Esophagus muscularis mucosa (tissue), 4 donors: ENCODE measurements at regions not wholly inside any gene's neighbourhood (a gene's known extent, or its start where the extent isn't known, plus 50 kb on each side); places are given as distances from the start of the nearest gene placed in this dataset.
"Not testable (repeated sequence)": the region's sequence is repeated elsewhere in the genome, so short reads cannot be mapped to it uniquely, and the experiment has no call there.

Source experiments
- DNase-seq: peaks from one replicate; pipeline ENCODE4 v3.0.0-alpha.2; 2017; ENCODE audit errors: extremely low spot score
- H3K27ac ChIP-seq, 4 donors: fragments of 200-600 bp; sonication (generic); replicated peaks in 1 of 4; 1 replicate in 3 of 4; 2 replicates in 1 of 4; pipeline ENCODE4 v1.5.1; 2016 to 2019; ENCODE audit warnings: mild to moderate bottlenecking in 1 of 4
- H3K27me3 ChIP-seq, 4 donors: fragments of 200-600 bp; sonication (generic); one replicate each; pipeline versions ENCODE4 v1.5.1 to v1.6.0; 2016 to 2019
- H3K36me3 ChIP-seq, 4 donors: fragments of 200-600 bp; sonication (generic); one replicate each; pipeline ENCODE4 v1.5.1; 2016 to 2019
- H3K4me1 ChIP-seq, 4 donors: fragments of 200-600 bp; sonication (generic); one replicate each; pipeline ENCODE4 v1.5.1; 2016 to 2019
- H3K4me3 ChIP-seq, 4 donors: fragments of 200-600 bp; sonication (generic); 1 replicate in 2 of 4; 2 replicates in 2 of 4; pipeline ENCODE4 v1.5.1; 2016 to 2019; ENCODE audit warnings: mild to moderate bottlenecking in 4 of 4, moderate library complexity in 1 of 4
- H3K9me3 ChIP-seq, 4 donors: fragments of 200-600 bp; sonication (generic); 1 replicate in 3 of 4; 2 replicates in 1 of 4; pipeline ENCODE4 v1.5.1; 2016 to 2019
- EP300 ChIP-seq: sonication (generic); formaldehyde crosslinking; IDR thresholded peaks from one replicate; pipeline ENCODE4 v1.6.1; 2017; ENCODE audit warnings: antibody characterized with exemption
- POLR2A ChIP-seq: fragments of 450-650 bp; IDR thresholded peaks from one replicate; pipeline ENCODE4 v1.6.1; 2017; ENCODE audit warnings: antibody characterized with exemption, moderate library complexity, mild to moderate bottlenecking, low read depth
- POLR2AphosphoS5 ChIP-seq, 2 donors: sonication (generic); formaldehyde crosslinking; IDR thresholded peaks; one replicate each; pipeline ENCODE4 v1.6.1; 2017; ENCODE audit warnings: antibody characterized with exemption in 2 of 2
- WGBS: methylation state at CpG from one replicate; pipeline ENCODE4 v1.1.5; 2018; 5-methylcytosine and 5-hydroxymethylcytosine counted together
- intact Hi-C: fragments of 100-400 bp; cut with DNase I; formaldehyde crosslinking; loops from one replicate; pipeline ENCODE4 v1.15.1; 2023
- TF ChIP-seq, protein P1 (sequence below), 3 experiments: fragments of 200-600 bp in 2 of 3; fragments of 450-650 bp in 1 of 3; sonication (generic) in 2 of 3; IDR thresholded peaks; one replicate each; pipeline ENCODE4 v1.5.1; 2017 to 2019; ENCODE audit warnings: antibody characterized with exemption in 3 of 3, mild to moderate bottlenecking in 2 of 3, moderate library complexity in 1 of 3

DNA sequence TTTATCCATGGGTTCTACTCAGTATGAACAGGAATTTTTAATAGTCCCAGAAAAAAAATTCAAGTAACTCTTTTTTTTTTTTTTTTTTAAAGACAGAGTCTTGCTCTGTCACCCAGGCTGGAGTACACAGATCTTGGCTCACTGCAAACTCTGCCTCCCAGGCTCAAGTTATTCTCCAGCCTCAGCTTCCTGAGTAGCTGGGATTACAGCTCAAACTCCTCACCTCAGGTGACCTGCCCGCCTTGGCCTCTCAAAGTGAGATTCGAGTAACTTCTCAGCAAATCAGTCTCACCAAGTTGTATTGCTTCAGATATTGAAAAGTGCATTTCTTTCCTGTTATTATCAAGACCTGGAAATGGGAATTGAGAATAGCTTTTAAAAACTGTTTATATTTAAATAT is 281.2 kb upstream of the MINDY3 start:
- intact Hi-C loops = no loop called here
- WGBS = 71% methylated on average over 2 of the region's 2 CpGs
- no peak for DNase-seq
- peaks cover 0 to 5% (median 0%) of the 10 kb centered on the region in 4 donors for H3K9me3 ChIP-seq
- H3K27me3 ChIP-seq = no peaks in the 10 kb centered on the region
- no peak overlapping the region for H3K4me3 ChIP-seq
- TF ChIP-seq POLR2A (no peak), POLR2AphosphoS5 (IDR thresholded peaks at IDR 0.05) (no peak), EP300 (no peak)
- TF ChIP-seq, protein P1, sequence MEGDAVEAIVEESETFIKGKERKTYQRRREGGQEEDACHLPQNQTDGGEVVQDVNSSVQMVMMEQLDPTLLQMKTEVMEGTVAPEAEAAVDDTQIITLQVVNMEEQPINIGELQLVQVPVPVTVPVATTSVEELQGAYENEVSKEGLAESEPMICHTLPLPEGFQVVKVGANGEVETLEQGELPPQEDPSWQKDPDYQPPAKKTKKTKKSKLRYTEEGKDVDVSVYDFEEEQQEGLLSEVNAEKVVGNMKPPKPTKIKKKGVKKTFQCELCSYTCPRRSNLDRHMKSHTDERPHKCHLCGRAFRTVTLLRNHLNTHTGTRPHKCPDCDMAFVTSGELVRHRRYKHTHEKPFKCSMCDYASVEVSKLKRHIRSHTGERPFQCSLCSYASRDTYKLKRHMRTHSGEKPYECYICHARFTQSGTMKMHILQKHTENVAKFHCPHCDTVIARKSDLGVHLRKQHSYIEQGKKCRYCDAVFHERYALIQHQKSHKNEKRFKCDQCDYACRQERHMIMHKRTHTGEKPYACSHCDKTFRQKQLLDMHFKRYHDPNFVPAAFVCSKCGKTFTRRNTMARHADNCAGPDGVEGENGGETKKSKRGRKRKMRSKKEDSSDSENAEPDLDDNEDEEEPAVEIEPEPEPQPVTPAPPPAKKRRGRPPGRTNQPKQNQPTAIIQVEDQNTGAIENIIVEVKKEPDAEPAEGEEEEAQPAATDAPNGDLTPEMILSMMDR (IDR thresholded peaks at IDR 0.05) = no peak
- H3K27ac ChIP-seq = no peak overlapping the region
- H3K36me3 ChIP-seq = no peaks in the 10 kb centered on the region
- H3K4me1 ChIP-seq = no peaks in the 10 kb centered on the region

DNA sequence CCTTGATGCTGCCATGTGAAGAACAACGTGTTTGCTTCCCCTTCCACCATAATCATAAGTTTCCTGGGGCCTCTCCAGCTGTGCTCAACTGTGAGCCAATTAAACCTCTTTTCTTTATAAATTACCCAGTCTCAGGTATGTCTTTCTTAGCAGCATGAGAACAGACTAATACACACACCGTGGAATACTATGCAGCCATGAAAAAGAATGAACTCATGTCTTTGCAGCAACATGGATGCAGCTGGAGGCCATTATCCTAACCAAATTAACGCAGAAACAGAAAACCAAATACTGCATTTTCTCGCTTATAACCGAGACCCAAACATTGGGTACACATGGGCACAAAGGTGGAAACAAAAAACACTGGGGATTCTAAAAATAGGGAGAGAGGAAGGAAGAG is 286.7 kb upstream of the MINDY3 start:
- peaks cover 0 to 12% (median 0%) of the 10 kb centered on the region in 4 donors for H3K9me3 ChIP-seq
- H3K27ac ChIP-seq = no peak overlapping the region
- DNase-seq = no peak
- H3K27me3 ChIP-seq = no peaks in the 10 kb centered on the region
- intact Hi-C loops = no loop called here
- WGBS = 86% methylated on average over 5 of the region's 5 CpGs
- no peaks in the 10 kb centered on the region for H3K36me3 ChIP-seq
- H3K4me1 ChIP-seq = no peaks in the 10 kb centered on the region
- H3K4me3 ChIP-seq = no peak overlapping the region
- TF ChIP-seq EP300 (no peak), POLR2A (no peak), POLR2AphosphoS5 (IDR thresholded peaks at IDR 0.05) (no peak)
- TF ChIP-seq, protein P1 (IDR thresholded peaks at IDR 0.05) = no peak

- Histone ChIP-seq H3K9me3 (no peaks in the 10 kb centered on the region), H3K36me3 (no peaks in the 10 kb centered on the region), H3K4me1 (no peaks in the 10 kb centered on the region), H3K27me3 (no peaks in the 10 kb centered on the region), H3K27ac (no peak overlapping the region), H3K4me3 (no peak overlapping the region)
- intact Hi-C loops = no loop called here
- TF ChIP-seq EP300 = no peak
- no peak for TF ChIP-seq POLR2AphosphoS5 (IDR thresholded peaks at IDR 0.05)
- DNase-seq = no peak
- 0% methylated on average over 1 of the region's 1 CpG for WGBS
Measured at GRCh38 chr10:16155834-16156233, 281.0 kb upstream of the PTER start.

DNA sequence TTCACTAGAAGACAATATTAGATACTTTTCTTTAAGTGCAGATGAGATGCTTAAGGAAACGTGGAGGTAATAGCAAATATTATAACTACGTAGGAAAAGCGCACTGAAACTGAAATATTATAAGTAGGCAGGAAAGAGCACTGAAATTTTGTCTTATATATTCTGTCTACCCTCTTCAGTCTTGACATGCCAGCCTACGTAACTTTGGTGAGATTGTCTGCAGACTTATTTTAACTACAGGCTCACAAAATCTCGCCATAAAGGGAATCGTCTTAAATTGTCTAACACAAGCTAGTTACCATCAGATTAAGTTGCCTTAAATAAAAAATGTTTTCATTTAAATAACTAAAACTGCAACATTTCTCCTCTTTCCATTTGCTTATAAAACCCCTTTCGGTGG is 280.1 kb upstream of the PTER start:
- DNase-seq = no peak
- Histone ChIP-seq H3K4me1 (no peaks in the 10 kb centered on the region), H3K9me3 (no peaks in the 10 kb centered on the region), H3K4me3 (no peak overlapping the region), H3K27me3 (no peaks in the 10 kb centered on the region), H3K36me3 (no peaks in the 10 kb centered on the region), H3K27ac (no peak overlapping the region)
- 83% methylated on average over 7 of the region's 7 CpGs for WGBS
- intact Hi-C loops = no loop called here
- TF ChIP-seq POLR2AphosphoS5 (IDR thresholded peaks at IDR 0.05) = no peak
- no peak for TF ChIP-seq EP300

- H3K27ac ChIP-seq, H3K4me1 ChIP-seq, H3K27me3 ChIP-seq, H3K4me3 ChIP-seq, intact Hi-C loops, H3K36me3 ChIP-seq, DNase-seq: not testable (repeated sequence)
- WGBS = 83% methylated on average over 3 of the region's 3 CpGs
- H3K9me3 ChIP-seq = peaks cover 0 to 32% (median 6%) of the 10 kb centered on the region in 4 donors
Measured at GRCh38 chr10:16165067-16165466, 271.7 kb upstream of the PTER start.

GRCh38 chr10:16182144-16182543 is 254.7 kb upstream of the PTER start:
- H3K4me1 ChIP-seq = no peaks in the 10 kb centered on the region
- no peaks in the 10 kb centered on the region for H3K9me3 ChIP-seq
- no peaks in the 10 kb centered on the region for H3K36me3 ChIP-seq
- WGBS = 71% methylated on average over 6 of the region's 6 CpGs
- intact Hi-C loops = no loop called here
- no peak for DNase-seq
- no peak overlapping the region for H3K27ac ChIP-seq
- no peaks in the 10 kb centered on the region for H3K27me3 ChIP-seq
- TF ChIP-seq POLR2AphosphoS5 (IDR thresholded peaks at IDR 0.05) = no peak
- no peak for TF ChIP-seq EP300
- TF ChIP-seq POLR2A = no peak
- no peak overlapping the region for H3K4me3 ChIP-seq

DNA sequence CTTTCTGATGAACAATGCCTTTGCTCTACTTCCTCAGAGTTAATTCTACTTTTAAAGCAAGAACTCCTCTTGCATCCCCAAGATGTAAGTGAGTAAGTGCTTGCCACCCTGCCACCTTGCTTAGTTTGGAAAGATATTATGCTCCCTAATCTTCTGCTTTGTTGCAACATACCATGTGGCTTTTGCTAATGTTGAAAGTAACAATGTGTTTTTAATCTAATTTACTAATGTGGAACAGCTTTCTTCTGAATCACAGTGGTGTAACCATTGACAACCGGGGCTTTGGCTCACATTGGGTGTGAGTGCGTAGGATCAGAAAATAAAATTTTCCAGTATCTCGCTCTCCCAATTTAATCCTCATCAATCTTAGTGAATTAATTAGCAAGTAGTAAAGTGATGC is 254.1 kb upstream of the PTER start:
- intact Hi-C loops = no loop called here
- WGBS = 71% methylated on average over 3 of the region's 3 CpGs

More for the DNA sequence above, 254.1 kb upstream of the PTER start:
- no peak overlapping the region for H3K27ac ChIP-seq
- H3K4me1 ChIP-seq = no peaks in the 10 kb centered on the region
- TF ChIP-seq POLR2AphosphoS5 (IDR thresholded peaks at IDR 0.05) = no peak
- TF ChIP-seq, protein P1 (IDR thresholded peaks at IDR 0.05) = no peak
- no peak overlapping the region for H3K4me3 ChIP-seq
- H3K36me3 ChIP-seq = no peaks in the 10 kb centered on the region
- H3K27me3 ChIP-seq = no peaks in the 10 kb centered on the region
- DNase-seq = peak; percentile 77
- H3K9me3 ChIP-seq = no peaks in the 10 kb centered on the region
